ENCODE measurements at regions not wholly inside any gene's neighbourhood (a gene's known extent, or its start where the extent isn't known, plus 50 kb on each side); places are given as distances from the start of the nearest gene placed in this dataset.
"Not testable (repeated sequence)": the region's sequence is repeated elsewhere in the genome, so short reads cannot be mapped to it uniquely, and the experiment has no call there.

GRCh38 chr9:24801344-24801743 lies 255.6 kb upstream of the IZUMO3 start:
- no peak overlapping the region for H3K4me2 ChIP-seq (ENCODE audit: low read length)
- H3K9ac ChIP-seq (ENCODE audit: low read length): no peak overlapping the region
- ChIA-PET CTCF (no interaction called here), POLR2A (ENCODE audit: unreplicated experiment) (no interaction called here)
- DNase-seq (peak; percentile 64), ATAC-seq (peak; percentile 73)
- H3K9me2 ChIP-seq (replicated peaks; ENCODE audit: low read length): no peaks in the 10 kb centered on the region
- intact Hi-C loops (cut with micrococcal nuclease): no loop called here
- H3K4me3 ChIP-seq (ENCODE audit: low read length): no peak overlapping the region
- H3K36me3 ChIP-seq (ENCODE audit: low read depth, low read length): no peaks in the 10 kb centered on the region
- 0 out of 2 replicates have a peak, but pooled peaks cover 4% of the 10 kb centered on the region for H3K4me1 ChIP-seq (ENCODE audit: insufficient read depth, low read length)
- H3K9me3 ChIP-seq (ENCODE audit: low read length): no peaks in the 10 kb centered on the region
- BruUV-seq (replicated peaks): no TSS peak
- H4K20me1 ChIP-seq (ENCODE audit: low read length): no peaks in the 10 kb centered on the region
- no peak overlapping the region for H2AFZ ChIP-seq (ENCODE audit: low read length)
- no peak for TF ChIP-seq EZH2phosphoT487 (IDR thresholded peaks at IDR 0.05; ENCODE audit: borderline replicate concordance, low read length)
- TF ChIP-seq, protein P1, sequence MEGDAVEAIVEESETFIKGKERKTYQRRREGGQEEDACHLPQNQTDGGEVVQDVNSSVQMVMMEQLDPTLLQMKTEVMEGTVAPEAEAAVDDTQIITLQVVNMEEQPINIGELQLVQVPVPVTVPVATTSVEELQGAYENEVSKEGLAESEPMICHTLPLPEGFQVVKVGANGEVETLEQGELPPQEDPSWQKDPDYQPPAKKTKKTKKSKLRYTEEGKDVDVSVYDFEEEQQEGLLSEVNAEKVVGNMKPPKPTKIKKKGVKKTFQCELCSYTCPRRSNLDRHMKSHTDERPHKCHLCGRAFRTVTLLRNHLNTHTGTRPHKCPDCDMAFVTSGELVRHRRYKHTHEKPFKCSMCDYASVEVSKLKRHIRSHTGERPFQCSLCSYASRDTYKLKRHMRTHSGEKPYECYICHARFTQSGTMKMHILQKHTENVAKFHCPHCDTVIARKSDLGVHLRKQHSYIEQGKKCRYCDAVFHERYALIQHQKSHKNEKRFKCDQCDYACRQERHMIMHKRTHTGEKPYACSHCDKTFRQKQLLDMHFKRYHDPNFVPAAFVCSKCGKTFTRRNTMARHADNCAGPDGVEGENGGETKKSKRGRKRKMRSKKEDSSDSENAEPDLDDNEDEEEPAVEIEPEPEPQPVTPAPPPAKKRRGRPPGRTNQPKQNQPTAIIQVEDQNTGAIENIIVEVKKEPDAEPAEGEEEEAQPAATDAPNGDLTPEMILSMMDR (conservative IDR thresholded peaks at IDR 0.05; ENCODE audit: low read depth, low read length): no peak
- no peak for TF ChIP-seq EZH2 (IDR thresholded peaks at IDR 0.05; ENCODE audit: low read length, unreplicated experiment)
- H3K27ac ChIP-seq (ENCODE audit: low read length): no peak overlapping the region
- no peaks in the 10 kb centered on the region for H3F3A ChIP-seq (ENCODE audit: low read length, unreplicated experiment)
- H3K79me2 ChIP-seq (ENCODE audit: low read length): no peaks in the 10 kb centered on the region
- no peaks in the 10 kb centered on the region for H3K27me3 ChIP-seq (ENCODE audit: low read length)

GRCh38 chr9:24793787-24794186 lies 248.1 kb upstream of the IZUMO3 start:
- Histone ChIP-seq H3K9me2 (replicated peaks; ENCODE audit: low read length) (no peaks in the 10 kb centered on the region), H3K4me1 (ENCODE audit: insufficient read depth, low read length) (peaks cover 5% of the 10 kb centered on the region; the same call in 1 of the 2 replicates), H3K27me3 (ENCODE audit: low read length) (no peaks in the 10 kb centered on the region), H3K9me3 (ENCODE audit: low read length) (no peaks in the 10 kb centered on the region), H3K4me3 (ENCODE audit: low read length) (no peak overlapping the region), H3K27ac (ENCODE audit: low read length) (peak overlapping the region; percentile 49), H3K79me2 (ENCODE audit: low read length) (no peaks in the 10 kb centered on the region), H3F3A (ENCODE audit: low read length, unreplicated experiment) (no peaks in the 10 kb centered on the region), H4K20me1 (ENCODE audit: low read length) (no peaks in the 10 kb centered on the region), H3K4me2 (ENCODE audit: low read length) (0 out of 2 replicates have a peak overlapping the region, but pooled peaks have one; percentile 34), H2AFZ (ENCODE audit: low read length) (no peak overlapping the region), H3K9ac (ENCODE audit: low read length) (no peak overlapping the region), H3K36me3 (ENCODE audit: low read depth, low read length) (no peaks in the 10 kb centered on the region)
- TF ChIP-seq EZH2phosphoT487 (IDR thresholded peaks at IDR 0.05; ENCODE audit: borderline replicate concordance, low read length): no peak
- TF ChIP-seq EZH2 (IDR thresholded peaks at IDR 0.05; ENCODE audit: low read length, unreplicated experiment): no peak
- TF ChIP-seq, protein P1 (conservative IDR thresholded peaks at IDR 0.05; ENCODE audit: low read depth, low read length): no peak
- DNase-seq (peak; percentile 54), ATAC-seq (peak; percentile 93)
- intact Hi-C loops (cut with micrococcal nuclease): loop anchor here (1.0 to 10.0 kb wide), 3 partner anchors 86 to 379 kb away; no protein-coding TSS in a partner anchor
- ChIA-PET CTCF (no interaction called here), POLR2A (ENCODE audit: unreplicated experiment) (no interaction called here)
- BruUV-seq (replicated peaks): no TSS peak

GRCh38 chr9:24776226-24776625 lies 230.5 kb upstream of the IZUMO3 start:
- no peak for ATAC-seq
- no peak for DNase-seq
- POLR2A ChIA-PET (ENCODE audit: unreplicated experiment): no interaction called here
- Histone ChIP-seq H3K9me3 (ENCODE audit: low read length) (no peaks in the 10 kb centered on the region), H3K27me3 (ENCODE audit: low read length) (no peaks in the 10 kb centered on the region), H4K20me1 (ENCODE audit: low read length) (no peaks in the 10 kb centered on the region), H3K79me2 (ENCODE audit: low read length) (no peaks in the 10 kb centered on the region), H3K4me1 (ENCODE audit: insufficient read depth, low read length) (no peaks in the 10 kb centered on the region), H3K4me2 (ENCODE audit: low read length) (no peak overlapping the region), H2AFZ (ENCODE audit: low read length) (no peak overlapping the region), H3F3A (ENCODE audit: low read length, unreplicated experiment) (no peaks in the 10 kb centered on the region), H3K9ac (ENCODE audit: low read length) (no peak overlapping the region), H3K27ac (ENCODE audit: low read length) (no peak overlapping the region), H3K9me2 (replicated peaks; ENCODE audit: low read length) (no peaks in the 10 kb centered on the region), H3K36me3 (ENCODE audit: low read depth, low read length) (no peaks in the 10 kb centered on the region), H3K4me3 (ENCODE audit: low read length) (no peak overlapping the region)
- BruUV-seq (replicated peaks): no TSS peak
- TF ChIP-seq EZH2 (IDR thresholded peaks at IDR 0.05; ENCODE audit: low read length, unreplicated experiment) (no peak), EZH2phosphoT487 (IDR thresholded peaks at IDR 0.05; ENCODE audit: borderline replicate concordance, low read length) (no peak)
- TF ChIP-seq, protein P1 (conservative IDR thresholded peaks at IDR 0.05; ENCODE audit: low read depth, low read length): no peak
- intact Hi-C loops (cut with micrococcal nuclease): no loop called here
- CTCF ChIA-PET: no interaction called here

DNA sequence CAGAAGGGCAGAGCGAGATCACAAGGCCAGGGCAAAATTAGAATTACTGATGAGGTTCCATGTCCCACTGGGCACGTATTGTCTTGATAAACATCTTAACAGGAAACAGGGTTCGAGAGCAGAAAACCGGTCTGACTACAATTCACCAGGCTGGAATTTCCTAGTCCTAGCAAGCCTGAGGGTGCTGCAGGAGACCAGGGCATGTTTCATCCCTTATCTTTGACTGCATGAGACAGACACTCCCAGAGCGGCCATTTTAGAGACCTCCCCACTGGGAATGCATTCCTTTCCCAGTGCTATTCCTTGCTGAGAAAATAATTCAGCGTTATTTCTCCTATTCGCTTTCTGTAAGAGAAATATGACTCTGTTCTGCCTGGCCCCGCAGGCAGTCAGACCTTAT lies 228.5 kb upstream of the IZUMO3 start:
- CTCF ChIA-PET: not testable (repeated sequence)

More for the DNA sequence above, 228.5 kb upstream of the IZUMO3 start:
- H3K9me3 ChIP-seq (ENCODE audit: low read length); H2AFZ ChIP-seq (ENCODE audit: low read length); H3K4me3 ChIP-seq (ENCODE audit: low read length); H3K4me1 ChIP-seq (ENCODE audit: insufficient read depth, low read length); H3K27me3 ChIP-seq (ENCODE audit: low read length); H3K4me2 ChIP-seq (ENCODE audit: low read length); POLR2A ChIA-PET (ENCODE audit: unreplicated experiment); H3K27ac ChIP-seq (ENCODE audit: low read length); H3K9me2 ChIP-seq (replicated peaks; ENCODE audit: low read length); H3F3A ChIP-seq (ENCODE audit: low read length, unreplicated experiment); intact Hi-C loops (cut with micrococcal nuclease); ATAC-seq; H3K9ac ChIP-seq (ENCODE audit: low read length); H3K36me3 ChIP-seq (ENCODE audit: low read depth, low read length); H4K20me1 ChIP-seq (ENCODE audit: low read length); H3K79me2 ChIP-seq (ENCODE audit: low read length); BruUV-seq (replicated peaks): not testable (repeated sequence)
- DNase-seq: peak; percentile 2

Measured in PC-3 (cell line).